HCT116 (cell line): ENCODE measurements at regions not wholly inside any gene's neighbourhood (a gene's known extent, or its start where the extent isn't known, plus 50 kb on each side); places are given as distances from the start of the nearest gene placed in this dataset.
A peak's percentile ranks its signal among the peaks of the same experiment; 100 is the strongest.
"Not testable (repeated sequence)": the region's sequence is repeated elsewhere in the genome, so short reads cannot be mapped to it uniquely, and the experiment has no call there.

Experiments
- ATAC-seq: fragments of 200-7000 bp; cut with Tn5 transposase; 2 replicates; pipeline ENCODE4 v1.9.1; 2020; ENCODE audit warnings: mild to moderate bottlenecking, moderate library complexity
- BruUV-seq: library from RNA; stranded (reverse); fragments of 400-500 nt; replicated peaks from 2 replicates; lab custom pipeline; 2021; lab: Mats Ljungman, UMichigan
- CTCF ChIA-PET: fragments of 300-600 bp; sonication (Branson Sonifier 250); formaldehyde crosslinking; loops from one replicate; lab custom pipeline; 2021; ENCODE audit warnings: antibody characterized with exemption; lab: Charles Lee
- POLR2A ChIA-PET: fragments of 300-600, 350-600 bp; sonication (Branson Sonifier 250); formaldehyde crosslinking; loops from one replicate; lab custom pipeline; 2021; ENCODE audit warnings: antibody characterized with exemption; lab: Charles Lee
- RAD21 ChIA-PET, 2 experiments: fragments of 300-600 bp; sonication (Branson Sonifier 250); formaldehyde crosslinking; loops; one replicate each; lab custom pipeline; 2023; ENCODE audit warnings: low total read pairs in 2 of 2; ENCODE audit not compliant: uncharacterized antibody in 2 of 2, unreplicated experiment in 2 of 2, low non-redundant PET in 1 of 2; lab: Charles Lee
- DNase-seq: peaks from one replicate; pipeline ENCODE4 v3.0.0-alpha.2; 2010; ENCODE audit warnings: low read depth, low spot score
- H2AFZ ChIP-seq: fragments of 200-600 bp; shearing (Covaris generic), sonication (generic); 2 replicates; pipeline ENCODE4 v1.6.1; 2017; ENCODE audit warnings: low read depth, mixed run types, mixed read lengths, antibody characterized with exemption, low read length; ENCODE audit not compliant: poor library complexity, severe bottlenecking
- H3K27ac ChIP-seq: 2 replicates; pipeline ENCODE4 v1.5.1; 2012; ENCODE audit warnings: low read depth, low read length
- H3K27me3 ChIP-seq: fragments of 200-600 bp; sonication (generic); 2 replicates; pipeline ENCODE4 v1.6.1; 2016; ENCODE audit warnings: mixed run types, low read length, mixed read lengths; ENCODE audit not compliant: insufficient read depth
- H3K36me3 ChIP-seq, 2 experiments: fragments of 200-500 bp in 1 of 2; fragments of 200-600 bp in 1 of 2; sonication (Bioruptor generic) in 1 of 2; sonication (generic) in 1 of 2; 2 replicates each; pipeline versions ENCODE4 v1.5.1 to v1.6.1; 2014 to 2016; ENCODE audit warnings: low read length in 2 of 2, inconsistent platforms in 1 of 2, mixed read lengths in 1 of 2, mixed run types in 1 of 2; ENCODE audit not compliant: insufficient read depth in 2 of 2, control insufficient read depth in 1 of 2
- H3K4me1 ChIP-seq, 2 experiments: fragments of 200-600 bp in 1 of 2; sonication (generic) in 1 of 2; 2 replicates each; pipeline versions ENCODE4 v1.5.1 to v1.6.1; 2012 to 2017; ENCODE audit warnings: low read length in 2 of 2, inconsistent platforms in 1 of 2, mild to moderate bottlenecking in 1 of 2, mixed read lengths in 1 of 2, mixed run types in 1 of 2, moderate library complexity in 1 of 2; ENCODE audit not compliant: insufficient read depth in 2 of 2, control insufficient read depth in 1 of 2
- H3K4me2 ChIP-seq: fragments of 200-600 bp; sonication (generic); 2 replicates; pipeline ENCODE4 v1.6.1; 2017; ENCODE audit warnings: mixed run types, low read length, mixed read lengths
- H3K4me3 ChIP-seq, 2 experiments: fragments of 200-600 bp in 1 of 2; sonication (generic) in 1 of 2; replicated peaks in 1 of 2; 2 replicates each; pipeline ENCODE4 v1.5.1; 2011 to 2016; ENCODE audit warnings: low read length in 2 of 2, control low read depth in 1 of 2, low read depth in 1 of 2, mild to moderate bottlenecking in 1 of 2, mixed read lengths in 1 of 2, mixed run types in 1 of 2
- H3K79me2 ChIP-seq: fragments of 200-600 bp; sonication (generic); 2 replicates; pipeline ENCODE4 v1.6.1; 2017; ENCODE audit warnings: mild to moderate bottlenecking, mixed run types, low read length, moderate library complexity, mixed read lengths; ENCODE audit not compliant: insufficient read depth
- H3K9ac ChIP-seq: fragments of 200-600 bp; sonication (generic); 2 replicates; pipeline ENCODE4 v1.6.1; 2016; ENCODE audit warnings: low read length, mixed read lengths
- H3K9me2 ChIP-seq: fragments of 200-600 bp; sonication (generic), shearing (Covaris generic); 2 replicates; pipeline ENCODE4 v1.6.1; 2017; ENCODE audit warnings: mixed run types, mild to moderate bottlenecking, moderate library complexity; ENCODE audit not compliant: insufficient read depth
- H3K9me3 ChIP-seq, 2 experiments: fragments of 200-500 bp in 1 of 2; fragments of 200-600 bp in 1 of 2; sonication (Bioruptor generic) in 1 of 2; sonication (generic) in 1 of 2; 2 replicates each; pipeline ENCODE4 v1.6.1; 2014 to 2017; ENCODE audit warnings: low read length in 2 of 2, mixed read lengths in 2 of 2, inconsistent platforms in 1 of 2, low read depth in 1 of 2, mild to moderate bottlenecking in 1 of 2, mixed run types in 1 of 2, moderate library complexity in 1 of 2; ENCODE audit not compliant: control insufficient read depth in 1 of 2, insufficient read depth in 1 of 2
- H4K20me1 ChIP-seq: fragments of 200-600 bp; sonication (generic), shearing (Covaris generic); 2 replicates; pipeline ENCODE4 v1.6.1; 2017; ENCODE audit warnings: mixed run types, mild to moderate bottlenecking, moderate library complexity; ENCODE audit not compliant: insufficient read depth
- CBX3 ChIP-seq: IDR thresholded peaks from 2 replicates; pipeline ENCODE4 v1.6.1; 2012; ENCODE audit warnings: low read depth
- EGR1 ChIP-seq: IDR thresholded peaks from 2 replicates; pipeline ENCODE4 v1.6.1; 2012; ENCODE audit warnings: low read depth
- SIN3A ChIP-seq: IDR thresholded peaks from 2 replicates; pipeline ENCODE4 v1.6.1; 2012; ENCODE audit warnings: low read depth
- ZBTB33 ChIP-seq: IDR thresholded peaks from 2 replicates; pipeline ENCODE4 v1.6.1; 2011; ENCODE audit warnings: mild to moderate bottlenecking, low read length, moderate library complexity; ENCODE audit not compliant: insufficient replicate concordance; ENCODE audit errors: extremely low read depth
- intact Hi-C: fragments of 100-400 bp; cut with micrococcal nuclease; formaldehyde crosslinking; loops from 2 replicates; pipeline ENCODE4 v1.10.0; 2022
- TF ChIP-seq, protein P1 (sequence below): IDR thresholded peaks from 2 replicates; pipeline ENCODE4 v1.6.1; 2012
- TF ChIP-seq, protein P2 (sequence below), 3 experiments: fragments of 200-600 bp in 1 of 3; sonication (generic) in 1 of 3; IDR thresholded peaks in 2 of 3; conservative IDR thresholded peaks in 1 of 3; 2 replicates each; pipeline ENCODE4 v1.5.1; 2012 to 2017; ENCODE audit warnings: low read depth in 2 of 3, low read length in 2 of 3, antibody characterized with exemption in 1 of 3, borderline replicate concordance in 1 of 3, control low read depth in 1 of 3, mild to moderate bottlenecking in 1 of 3, mixed read lengths in 1 of 3, mixed run types in 1 of 3, moderate library complexity in 1 of 3; ENCODE audit not compliant: insufficient read depth in 1 of 3

DNA sequence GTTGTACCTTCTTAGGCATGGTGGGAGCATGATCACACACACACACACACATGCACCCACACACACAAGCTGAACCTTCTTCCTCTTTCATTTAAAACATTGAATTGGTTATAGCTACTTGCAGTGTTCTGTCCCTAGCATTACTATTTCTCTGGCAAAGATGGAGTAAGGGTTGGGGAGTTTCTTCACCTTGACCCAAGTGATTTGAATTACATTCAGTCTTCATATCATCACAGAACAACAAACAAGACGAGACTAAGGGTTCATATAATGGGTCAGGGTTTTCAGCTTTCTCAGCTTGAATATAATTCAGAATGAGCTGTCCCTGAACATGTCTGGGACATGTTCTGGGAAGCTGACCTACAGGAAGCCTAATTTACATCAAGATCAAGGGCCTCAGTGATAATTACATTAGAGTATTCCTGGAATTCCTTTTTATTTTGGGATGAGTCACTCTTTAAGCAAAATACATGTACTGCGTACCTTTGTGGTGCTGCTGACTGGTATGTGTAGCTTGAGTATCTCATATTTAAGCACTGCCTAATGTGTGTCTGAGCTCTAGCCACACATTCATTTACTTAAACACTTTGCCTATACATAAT, 213.5 kb upstream of the TMEM229A start:
- peak overlapping the region; percentile 45 for H3K4me2 ChIP-seq
- intact Hi-C loops: no loop called here
- H3K4me3 ChIP-seq: no peak overlapping the region
- RAD21 ChIA-PET: no interaction called here
- CTCF ChIA-PET: interaction anchor here (0.9 kb wide), 1 partner anchor 538 kb away, joined by 3 read pairs; no protein-coding TSS in a partner anchor
- POLR2A ChIA-PET: no interaction called here
- no peaks in the 10 kb centered on the region for H3K9me3 ChIP-seq
- H3K4me1 ChIP-seq: peaks cover 4 to 19% of the 10 kb centered on the region in 2 experiments; a peak in 3 of 4 replicates
- no peaks in the 10 kb centered on the region for H3K36me3 ChIP-seq
- no peak overlapping the region for H3K9ac ChIP-seq
- H3K27ac ChIP-seq: peak overlapping the region; percentile 49; the same call in 1 of the 2 replicates
- no peaks in the 10 kb centered on the region for H3K27me3 ChIP-seq
- TF ChIP-seq, protein P1, sequence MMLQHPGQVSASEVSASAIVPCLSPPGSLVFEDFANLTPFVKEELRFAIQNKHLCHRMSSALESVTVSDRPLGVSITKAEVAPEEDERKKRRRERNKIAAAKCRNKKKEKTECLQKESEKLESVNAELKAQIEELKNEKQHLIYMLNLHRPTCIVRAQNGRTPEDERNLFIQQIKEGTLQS: no peak
- TF ChIP-seq CBX3 (no peak), ZBTB33 (no peak), EGR1 (no peak), SIN3A (no peak)
- TF ChIP-seq, protein P2, sequence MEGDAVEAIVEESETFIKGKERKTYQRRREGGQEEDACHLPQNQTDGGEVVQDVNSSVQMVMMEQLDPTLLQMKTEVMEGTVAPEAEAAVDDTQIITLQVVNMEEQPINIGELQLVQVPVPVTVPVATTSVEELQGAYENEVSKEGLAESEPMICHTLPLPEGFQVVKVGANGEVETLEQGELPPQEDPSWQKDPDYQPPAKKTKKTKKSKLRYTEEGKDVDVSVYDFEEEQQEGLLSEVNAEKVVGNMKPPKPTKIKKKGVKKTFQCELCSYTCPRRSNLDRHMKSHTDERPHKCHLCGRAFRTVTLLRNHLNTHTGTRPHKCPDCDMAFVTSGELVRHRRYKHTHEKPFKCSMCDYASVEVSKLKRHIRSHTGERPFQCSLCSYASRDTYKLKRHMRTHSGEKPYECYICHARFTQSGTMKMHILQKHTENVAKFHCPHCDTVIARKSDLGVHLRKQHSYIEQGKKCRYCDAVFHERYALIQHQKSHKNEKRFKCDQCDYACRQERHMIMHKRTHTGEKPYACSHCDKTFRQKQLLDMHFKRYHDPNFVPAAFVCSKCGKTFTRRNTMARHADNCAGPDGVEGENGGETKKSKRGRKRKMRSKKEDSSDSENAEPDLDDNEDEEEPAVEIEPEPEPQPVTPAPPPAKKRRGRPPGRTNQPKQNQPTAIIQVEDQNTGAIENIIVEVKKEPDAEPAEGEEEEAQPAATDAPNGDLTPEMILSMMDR (IDR thresholded peaks at IDR 0.05 in 2 of 3, conservative IDR thresholded peaks at IDR 0.05 in 1 of 3; ENCODE audit: borderline replicate concordance in 1 of 3, insufficient read depth in 1 of 3, low read depth in 2 of 3, low read length in 2 of 3): no peak
- H2AFZ ChIP-seq: peak overlapping the region; percentile 24
- no peaks in the 10 kb centered on the region for H3K79me2 ChIP-seq
- DNase-seq (no peak), ATAC-seq (peak; percentile 75)
- no peaks in the 10 kb centered on the region for H3K9me2 ChIP-seq
- BruUV-seq: no TSS peak
- H4K20me1 ChIP-seq: no peaks in the 10 kb centered on the region

GRCh38 chr7:124244469-124244868, 211.6 kb upstream of the TMEM229A start:
- ATAC-seq, CTCF ChIA-PET, H4K20me1 ChIP-seq, BruUV-seq, H2AFZ ChIP-seq, DNase-seq, POLR2A ChIA-PET, H3K4me2 ChIP-seq, H3K27me3 ChIP-seq, H3K79me2 ChIP-seq, H3K9me3 ChIP-seq, H3K27ac ChIP-seq, H3K9ac ChIP-seq, H3K36me3 ChIP-seq, H3K4me3 ChIP-seq, intact Hi-C loops, RAD21 ChIA-PET, H3K9me2 ChIP-seq: not testable (repeated sequence)
- peaks cover 4 to 19% of the 10 kb centered on the region in 2 experiments; a peak in 3 of 4 replicates for H3K4me1 ChIP-seq
